ENCODE measurements at regions not wholly inside any gene's neighbourhood (a gene's known extent, or its start where the extent isn't known, plus 50 kb on each side); places are given as distances from the start of the nearest gene placed in this dataset.
"Not testable (repeated sequence)": the region's sequence is repeated elsewhere in the genome, so short reads cannot be mapped to it uniquely, and the experiment has no call there.

- DNase-seq (ENCODE audit: low read depth): no peak
Measured at GRCh38 chr5:138702166-138703077, 50.8 kb upstream of the CTNNA1 start.

DNA sequence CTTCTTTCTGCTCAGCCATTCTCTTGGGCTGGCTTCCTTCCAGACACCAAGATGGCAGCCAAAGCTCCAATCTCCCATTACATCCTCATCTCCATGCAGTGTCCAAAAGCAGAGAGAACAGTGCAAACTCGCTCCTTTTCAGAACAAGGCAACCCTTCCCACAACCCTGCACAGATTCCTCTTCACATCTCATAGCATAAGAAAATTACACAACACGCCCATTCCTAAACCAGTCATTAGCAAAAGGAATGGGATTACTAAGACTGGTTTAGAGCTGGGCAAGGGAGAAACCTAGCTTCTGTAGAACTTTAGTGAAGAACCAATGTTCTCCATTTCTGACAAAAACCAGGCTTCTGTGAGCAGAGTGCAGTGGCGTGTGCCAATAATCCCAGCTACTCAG is 51.5 kb upstream of the CTNNA1 start:
- DNase-seq (ENCODE audit: low read depth): no peak

GRCh38 chr5:138700581-138701362 is 52.5 kb upstream of the CTNNA1 start:
- no peak for DNase-seq (ENCODE audit: low read depth)

GRCh38 chr5:138699482-138699881 is 53.7 kb upstream of the CTNNA1 start:
- no peak for DNase-seq (ENCODE audit: low read depth)

GRCh38 chr5:138698713-138699112 is 54.5 kb upstream of the CTNNA1 start:
- no peak for DNase-seq (ENCODE audit: low read depth)

GRCh38 chr5:138697720-138698360 is 55.4 kb upstream of the CTNNA1 start:
- DNase-seq (ENCODE audit: low read depth): no peak

- DNase-seq (ENCODE audit: low read depth): no peak
Measured at GRCh38 chr5:138696501-138696900, 56.7 kb upstream of the CTNNA1 start.

- no peak for DNase-seq (ENCODE audit: low read depth)
Measured at GRCh38 chr5:138695781-138696180, 57.4 kb upstream of the CTNNA1 start.

GRCh38 chr5:138694146-138694545 is 59.1 kb upstream of the CTNNA1 start:
- no peak for DNase-seq (ENCODE audit: low read depth)

GRCh38 chr5:138692370-138692769 is 60.9 kb upstream of the CTNNA1 start:
- DNase-seq (ENCODE audit: low read depth): no peak

GRCh38 chr5:138686668-138687067 is 66.6 kb upstream of the CTNNA1 start:
- DNase-seq (ENCODE audit: low read depth): no peak

- no peak for DNase-seq (ENCODE audit: low read depth)
Measured at GRCh38 chr5:138685193-138685745, 68.0 kb upstream of the CTNNA1 start.

DNA sequence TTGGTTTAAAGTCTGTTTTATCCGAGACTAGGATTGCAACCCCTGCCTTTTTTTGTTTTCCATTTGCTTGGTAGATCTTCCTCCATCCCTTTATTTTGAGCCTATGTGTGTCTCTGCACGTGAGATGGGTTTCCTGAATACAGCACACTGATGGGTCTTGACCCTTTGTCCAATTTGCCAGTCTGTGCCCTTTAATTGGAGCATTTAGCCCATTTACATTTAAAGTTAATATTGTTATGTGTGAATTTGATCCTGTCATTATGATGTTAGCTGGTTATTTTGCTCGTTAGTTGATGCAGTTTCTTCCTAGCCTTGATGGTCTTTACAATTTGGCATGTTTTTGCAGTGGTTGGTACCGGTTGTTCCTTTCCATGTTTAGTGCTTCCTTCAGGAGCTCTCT is 70.8 kb upstream of the CTNNA1 start:
- DNase-seq (ENCODE audit: low read depth): not testable (repeated sequence)

DNA sequence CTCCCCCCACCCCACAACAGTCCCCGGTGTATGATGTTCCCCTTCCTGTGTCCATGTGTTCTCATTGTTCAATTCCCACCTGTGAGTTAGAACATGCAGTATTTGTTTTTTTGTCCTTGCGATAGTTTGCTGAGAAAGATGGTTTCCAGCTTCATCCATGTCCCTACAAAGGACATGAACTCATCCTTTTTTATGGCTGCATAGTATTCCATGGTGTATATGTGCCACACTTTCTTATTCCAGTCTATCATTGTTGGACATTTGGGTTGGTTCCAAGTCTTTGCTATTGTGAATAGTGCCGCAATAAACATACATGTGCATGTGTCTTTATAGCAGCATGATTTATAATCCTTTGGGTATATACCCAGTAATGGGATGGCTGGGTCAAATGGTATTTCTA is 74.4 kb upstream of the CTNNA1 start:
- DNase-seq (ENCODE audit: low read depth): not testable (repeated sequence)

- no peak for DNase-seq (ENCODE audit: low read depth)
Measured at GRCh38 chr5:138677782-138678181, 75.4 kb upstream of the CTNNA1 start.

DNA sequence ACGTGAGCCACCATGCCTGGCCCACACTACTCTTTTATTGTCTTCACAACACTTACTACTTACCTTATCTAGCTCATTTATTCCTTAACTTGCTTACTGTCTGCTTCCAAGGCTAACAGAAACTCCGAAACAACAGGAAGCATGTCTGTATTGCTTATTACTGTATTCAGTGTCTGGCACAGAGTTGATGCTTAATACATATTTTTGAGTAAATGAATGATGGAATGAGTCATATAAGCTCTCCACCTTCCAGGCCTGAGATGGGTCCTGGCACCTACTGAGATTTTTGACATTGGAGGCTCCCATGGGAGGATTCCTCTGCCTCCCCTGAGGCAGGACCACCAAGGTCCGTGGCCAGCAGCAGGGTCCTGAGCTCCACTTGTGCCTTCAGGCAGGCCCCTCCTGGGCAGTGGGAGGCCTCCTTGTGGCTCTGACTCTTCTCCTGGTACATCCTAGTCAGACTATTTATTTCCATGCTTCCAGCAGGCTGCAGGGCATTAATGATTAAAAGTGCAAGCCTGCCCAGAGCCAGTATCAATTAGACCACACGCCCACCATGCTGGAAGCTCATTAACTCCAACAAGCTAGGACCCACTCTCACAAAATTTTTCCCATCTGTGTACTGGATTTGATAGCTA is 76.5 kb upstream of the CTNNA1 start:
- DNase-seq (ENCODE audit: low read depth): no peak

GRCh38 chr5:138676002-138676401 is 77.2 kb upstream of the CTNNA1 start:
- DNase-seq (ENCODE audit: low read depth): no peak

- no peak for DNase-seq (ENCODE audit: low read depth)
Measured at GRCh38 chr5:138668451-138669380, 84.5 kb upstream of the CTNNA1 start.

GRCh38 chr5:138667782-138668331 is 85.4 kb upstream of the CTNNA1 start:
- not testable (repeated sequence) for DNase-seq (ENCODE audit: low read depth)

- DNase-seq (ENCODE audit: low read depth): no peak
Measured at GRCh38 chr5:138666226-138666742, 86.9 kb upstream of the CTNNA1 start.
